ENCODE measurements at regions not wholly inside any gene's neighbourhood (a gene's known extent, or its start where the extent isn't known, plus 50 kb on each side); places are given as distances from the start of the nearest gene placed in this dataset.

- no peak for TF ChIP-seq CTCF (conservative IDR thresholded peaks at IDR 0.05; ENCODE audit: low read depth, low read length)
- TF ChIP-seq EZH2 (IDR thresholded peaks at IDR 0.05; ENCODE audit: borderline replicate concordance, low read depth, low read length, poor library complexity, severe bottlenecking) = no peak
Observed at GRCh38 chr6:7004581-7005297, 103.0 kb upstream of the RREB1 start.
